ENCODE measurements at regions not wholly inside any gene's neighbourhood (a gene's known extent, or its start where the extent isn't known, plus 50 kb on each side); places are given as distances from the start of the nearest gene placed in this dataset.

GRCh38 chr2:67842375-67842959 is 220.3 kb downstream of the C1D start:
- TF ChIP-seq, protein P1, sequence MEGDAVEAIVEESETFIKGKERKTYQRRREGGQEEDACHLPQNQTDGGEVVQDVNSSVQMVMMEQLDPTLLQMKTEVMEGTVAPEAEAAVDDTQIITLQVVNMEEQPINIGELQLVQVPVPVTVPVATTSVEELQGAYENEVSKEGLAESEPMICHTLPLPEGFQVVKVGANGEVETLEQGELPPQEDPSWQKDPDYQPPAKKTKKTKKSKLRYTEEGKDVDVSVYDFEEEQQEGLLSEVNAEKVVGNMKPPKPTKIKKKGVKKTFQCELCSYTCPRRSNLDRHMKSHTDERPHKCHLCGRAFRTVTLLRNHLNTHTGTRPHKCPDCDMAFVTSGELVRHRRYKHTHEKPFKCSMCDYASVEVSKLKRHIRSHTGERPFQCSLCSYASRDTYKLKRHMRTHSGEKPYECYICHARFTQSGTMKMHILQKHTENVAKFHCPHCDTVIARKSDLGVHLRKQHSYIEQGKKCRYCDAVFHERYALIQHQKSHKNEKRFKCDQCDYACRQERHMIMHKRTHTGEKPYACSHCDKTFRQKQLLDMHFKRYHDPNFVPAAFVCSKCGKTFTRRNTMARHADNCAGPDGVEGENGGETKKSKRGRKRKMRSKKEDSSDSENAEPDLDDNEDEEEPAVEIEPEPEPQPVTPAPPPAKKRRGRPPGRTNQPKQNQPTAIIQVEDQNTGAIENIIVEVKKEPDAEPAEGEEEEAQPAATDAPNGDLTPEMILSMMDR (IDR thresholded peaks at IDR 0.05): no peak
- TF ChIP-seq POLR2A (IDR thresholded peaks at IDR 0.05): no peak
